Ishikawa (cell line): ENCODE measurements at regions not wholly inside any gene's neighbourhood (a gene's known extent, or its start where the extent isn't known, plus 50 kb on each side); places are given as distances from the start of the nearest gene placed in this dataset.

Experiments used
- FOXM1 ChIP-seq: IDR thresholded peaks from 2 replicates; pipeline ENCODE4 v1.6.1; 2012; ENCODE audit warnings: low read depth, borderline replicate concordance
- TAF1 ChIP-seq: IDR thresholded peaks from 2 replicates; pipeline ENCODE4 v1.6.1; 2012; ENCODE audit warnings: low read depth, mild to moderate bottlenecking
- USF1 ChIP-seq: IDR thresholded peaks from 2 replicates; pipeline ENCODE4 v1.6.1; 2012
- ZBTB7A ChIP-seq: IDR thresholded peaks from 2 replicates; pipeline ENCODE4 v1.6.1; 2012; ENCODE audit warnings: low read depth

- TF ChIP-seq FOXM1 (no peak), ZBTB7A (no peak), USF1 (no peak), TAF1 (no peak)
Measured at GRCh38 chr3:177824841-177825240, 627.6 kb upstream of the TBL1XR1 start.
